Spleen (tissue), 7 donors: ENCODE measurements at regions not wholly inside any gene's neighbourhood (a gene's known extent, or its start where the extent isn't known, plus 50 kb on each side); places are given as distances from the start of the nearest gene placed in this dataset.

ENCODE experiments used
- POLR2AphosphoS5 ChIP-seq, 3 donors: sonication (generic); formaldehyde crosslinking; IDR thresholded peaks; one replicate each; pipeline ENCODE4 v1.5.1; 2017; ENCODE audit warnings: antibody characterized with exemption in 3 of 3
- TF ChIP-seq, protein P1 (sequence below), 11 experiments: fragments of 200-600 bp in 7 of 11; fragments of 450-650 bp in 4 of 11; sonication (generic) in 4 of 11; IDR thresholded peaks in 8 of 11; conservative IDR thresholded peaks in 3 of 11; 1 replicate in 7 of 11; 2 replicates in 4 of 11; pipeline versions ENCODE4 v1.4.0 to v1.8.0; 2016 to 2021; ENCODE audit warnings: antibody characterized with exemption in 11 of 11, inconsistent platforms in 4 of 11, mild to moderate bottlenecking in 1 of 11
- donor health status: DM: no; HTN: no; CAD: no; lungs with moderate emphysema.
- donor health status: DM: no; HTN: no; CAD: no.
- donor health status: DM: no; HTN: no; CAD: no.

GRCh38 chr20:39549733-39550132 is 587.6 kb downstream of the DHX35 start:
- TF ChIP-seq, protein P1, sequence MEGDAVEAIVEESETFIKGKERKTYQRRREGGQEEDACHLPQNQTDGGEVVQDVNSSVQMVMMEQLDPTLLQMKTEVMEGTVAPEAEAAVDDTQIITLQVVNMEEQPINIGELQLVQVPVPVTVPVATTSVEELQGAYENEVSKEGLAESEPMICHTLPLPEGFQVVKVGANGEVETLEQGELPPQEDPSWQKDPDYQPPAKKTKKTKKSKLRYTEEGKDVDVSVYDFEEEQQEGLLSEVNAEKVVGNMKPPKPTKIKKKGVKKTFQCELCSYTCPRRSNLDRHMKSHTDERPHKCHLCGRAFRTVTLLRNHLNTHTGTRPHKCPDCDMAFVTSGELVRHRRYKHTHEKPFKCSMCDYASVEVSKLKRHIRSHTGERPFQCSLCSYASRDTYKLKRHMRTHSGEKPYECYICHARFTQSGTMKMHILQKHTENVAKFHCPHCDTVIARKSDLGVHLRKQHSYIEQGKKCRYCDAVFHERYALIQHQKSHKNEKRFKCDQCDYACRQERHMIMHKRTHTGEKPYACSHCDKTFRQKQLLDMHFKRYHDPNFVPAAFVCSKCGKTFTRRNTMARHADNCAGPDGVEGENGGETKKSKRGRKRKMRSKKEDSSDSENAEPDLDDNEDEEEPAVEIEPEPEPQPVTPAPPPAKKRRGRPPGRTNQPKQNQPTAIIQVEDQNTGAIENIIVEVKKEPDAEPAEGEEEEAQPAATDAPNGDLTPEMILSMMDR (IDR thresholded peaks at IDR 0.05 in 8 of 11, conservative IDR thresholded peaks at IDR 0.05 in 3 of 11): no peak
- no peak for TF ChIP-seq POLR2AphosphoS5 (IDR thresholded peaks at IDR 0.05)
